Endothelial cell of umbilical vein (primary cell): ENCODE measurements at regions not wholly inside any gene's neighbourhood (a gene's known extent, or its start where the extent isn't known, plus 50 kb on each side); places are given as distances from the start of the nearest gene placed in this dataset.

ENCODE experiments used
- BruUV-seq: library from RNA; stranded (reverse); fragments of 400-500 nt; replicated peaks from 2 replicates; lab custom pipeline; 2021; lab: Mats Ljungman, UMichigan
- CTCF ChIA-PET: fragments of 300-600, 350-600 bp; sonication (Branson Sonifier 250); formaldehyde crosslinking; loops from one replicate; lab custom pipeline; 2021; ENCODE audit warnings: antibody characterized with exemption, inconsistent platforms; lab: Charles Lee
- POLR2A ChIA-PET: fragments of 300-600, 350-600 bp; sonication (Branson Sonifier 250); formaldehyde crosslinking; loops from one replicate; lab custom pipeline; 2021; ENCODE audit warnings: antibody characterized with exemption, inconsistent platforms; lab: Charles Lee
- DNase-seq: peaks from one replicate; pipeline ENCODE4 v3.0.0-alpha.2; 2011; ENCODE audit warnings: low read depth, low spot score
- FAIRE-seq: peaks from 2 replicates; lab custom pipeline; 2011; peaks lifted over from hg19 to GRCh38; lab: Jason Lieb, UNC
- H2AFZ ChIP-seq: 2 replicates; pipeline ENCODE4 v1.6.0; 2012; ENCODE audit warnings: low read depth, low read length, control low read depth, inconsistent platforms
- H3K27ac ChIP-seq: 2 replicates; pipeline ENCODE4 v1.5.1; 2011; ENCODE audit warnings: low read depth, mild to moderate bottlenecking, control low read depth, low read length, moderate library complexity; ENCODE audit not compliant: insufficient read depth
- H3K27me3 ChIP-seq, 2 experiments: 2 replicates each; pipeline versions ENCODE4 v1.6.0 to v1.6.1; 2011; ENCODE audit warnings: low read length in 2 of 2, mixed read lengths in 1 of 2; ENCODE audit not compliant: control insufficient read depth in 2 of 2, insufficient read depth in 2 of 2
- H3K36me3 ChIP-seq, 2 experiments: 2 replicates in 1 of 2; 3 replicates in 1 of 2; pipeline ENCODE4 v1.5.1; 2011; ENCODE audit warnings: low read length in 2 of 2, mild to moderate bottlenecking in 1 of 2, moderate library complexity in 1 of 2; ENCODE audit not compliant: control insufficient read depth in 2 of 2, insufficient read depth in 2 of 2; ENCODE audit errors: extremely low read depth in 1 of 2
- H3K4me1 ChIP-seq: 3 replicates; pipeline ENCODE4 v1.5.1; 2011; ENCODE audit warnings: mild to moderate bottlenecking, low read length; ENCODE audit not compliant: control insufficient read depth, insufficient read depth; ENCODE audit errors: extremely low read depth
- H3K4me2 ChIP-seq: 2 replicates; pipeline ENCODE4 v1.6.1; 2011; ENCODE audit warnings: low read length, control low read depth, mixed read lengths; ENCODE audit not compliant: insufficient read depth
- H3K4me3 ChIP-seq, 3 experiments: fragments of 200-600 bp in 1 of 3; sonication (generic), shearing (Covaris generic) in 1 of 3; replicated peaks in 1 of 3; 2 replicates each; pipeline ENCODE4 v1.5.1; 2011 to 2016; ENCODE audit warnings: control low read depth in 3 of 3, low read length in 3 of 3, mild to moderate bottlenecking in 2 of 3, inconsistent platforms in 1 of 3, low read depth in 1 of 3, moderate library complexity in 1 of 3; ENCODE audit not compliant: insufficient read depth in 1 of 3
- H3K79me2 ChIP-seq: 2 replicates; pipeline ENCODE4 v1.6.0; 2012; ENCODE audit warnings: low read length, inconsistent platforms; ENCODE audit not compliant: control insufficient read depth, insufficient read depth
- H3K9ac ChIP-seq: replicated peaks from 2 replicates; pipeline ENCODE3; 2011; ENCODE audit warnings: low read length, control low read depth; ENCODE audit not compliant: insufficient read depth; ENCODE audit errors: extremely low read depth
- H3K9me1 ChIP-seq: replicated peaks from 3 replicates; pipeline ENCODE4 v1.6.0; 2011; ENCODE audit warnings: mild to moderate bottlenecking, low read length; ENCODE audit not compliant: control insufficient read depth, insufficient read depth; ENCODE audit errors: extremely low read depth
- H3K9me3 ChIP-seq: replicated peaks from 2 replicates; pipeline ENCODE4 v1.5.1; 2012; ENCODE audit warnings: low read length, inconsistent platforms; ENCODE audit not compliant: control insufficient read depth, insufficient read depth
- H4K20me1 ChIP-seq: replicated peaks from 2 replicates; pipeline ENCODE3; 2011; ENCODE audit warnings: mild to moderate bottlenecking, low read length; ENCODE audit not compliant: control insufficient read depth, insufficient read depth; ENCODE audit errors: extremely low read depth
- EZH2 ChIP-seq: IDR thresholded peaks from 2 replicates; pipeline ENCODE4 v1.6.1; 2012; ENCODE audit warnings: borderline replicate concordance, low read depth, mild to moderate bottlenecking, moderate library complexity, low read length, inconsistent platforms; ENCODE audit not compliant: severe bottlenecking
- FOS ChIP-seq: IDR thresholded peaks from 2 replicates; pipeline ENCODE4 v1.6.1; 2011; ENCODE audit warnings: mild to moderate bottlenecking, low read length, moderate library complexity, borderline replicate concordance; ENCODE audit not compliant: insufficient read depth
- GATA2 ChIP-seq: IDR thresholded peaks from 2 replicates; pipeline ENCODE4 v1.7.0; 2011; ENCODE audit warnings: low read depth, mild to moderate bottlenecking, moderate library complexity, mixed read lengths, low read length; ENCODE audit not compliant: insufficient read length, insufficient read depth
- JUN ChIP-seq: IDR thresholded peaks from 2 replicates; pipeline ENCODE4 v1.6.1; 2011; ENCODE audit warnings: borderline replicate concordance, low read depth; ENCODE audit not compliant: insufficient read length, insufficient read depth
- MYC ChIP-seq: IDR thresholded peaks from one replicate; pipeline ENCODE4 v1.6.1; 2011; ENCODE audit warnings: mild to moderate bottlenecking, low read depth, low read length
- POLR2A ChIP-seq: IDR thresholded peaks from 2 replicates; pipeline ENCODE4 v1.6.1; 2012; ENCODE audit warnings: low read depth, mild to moderate bottlenecking, control low read depth, low read length
- POLR2AphosphoS5 ChIP-seq: IDR thresholded peaks from 2 replicates; pipeline ENCODE4 v1.6.1; 2012; ENCODE audit warnings: low read depth, mild to moderate bottlenecking, control low read depth, low read length, moderate library complexity; ENCODE audit not compliant: insufficient read depth
- dilution Hi-C: fragments of 300-500 bp; cut with MboI; formaldehyde crosslinking; loops from one replicate; pipeline ENCODE4 v1.15.0; 2019; ENCODE audit warnings: low sequenced_read_pairs; ENCODE audit not compliant: extremely low pct_ligation_motif_present
- intact Hi-C: fragments of 100-400 bp; cut with micrococcal nuclease; formaldehyde crosslinking; loops from one replicate; pipeline ENCODE4 v1.10.0; 2022
- TF ChIP-seq, protein P1 (sequence below): IDR thresholded peaks from 2 replicates; pipeline ENCODE4 v1.6.1; 2011; ENCODE audit not compliant: insufficient read depth, insufficient read length
- TF ChIP-seq, protein P2 (sequence below), 2 donors: IDR thresholded peaks; 1 replicate in 1 of 2; 2 replicates in 1 of 2; pipeline ENCODE4 v1.5.1; 2011; ENCODE audit warnings: low read length in 2 of 2, mild to moderate bottlenecking in 2 of 2, moderate library complexity in 2 of 2, control low read depth in 1 of 2, inconsistent platforms in 1 of 2, low read depth in 1 of 2; ENCODE audit not compliant: insufficient read depth in 1 of 2; ENCODE audit errors: extremely low read depth in 1 of 2

- DNase-seq (no peak), FAIRE-seq (no peak)
- ChIA-PET CTCF (no interaction called here), POLR2A (no interaction called here)
- Histone ChIP-seq H2AFZ (no peak overlapping the region), H3K9me3 (no peaks in the 10 kb centered on the region), H3K9me1 (no peaks in the 10 kb centered on the region), H3K4me3 (no peak overlapping the region), H4K20me1 (no peaks in the 10 kb centered on the region), H3K27ac (no peak overlapping the region), H3K36me3 (no peaks in the 10 kb centered on the region), H3K4me1 (no peaks in the 10 kb centered on the region), H3K9ac (no peak overlapping the region), H3K79me2 (no peaks in the 10 kb centered on the region), H3K27me3 (no peaks in the 10 kb centered on the region), H3K4me2 (no peak overlapping the region)
- no peak for TF ChIP-seq MYC
- TF ChIP-seq, protein P1, sequence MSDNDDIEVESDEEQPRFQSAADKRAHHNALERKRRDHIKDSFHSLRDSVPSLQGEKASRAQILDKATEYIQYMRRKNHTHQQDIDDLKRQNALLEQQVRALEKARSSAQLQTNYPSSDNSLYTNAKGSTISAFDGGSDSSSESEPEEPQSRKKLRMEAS: no peak
- intact Hi-C loops: no loop called here
- BruUV-seq: no TSS peak
- dilution Hi-C loops: no loop called here
These were observed 337.4 kb upstream of the C2CD4B start for GRCh38 chr15:62502451-62502850.

DNA sequence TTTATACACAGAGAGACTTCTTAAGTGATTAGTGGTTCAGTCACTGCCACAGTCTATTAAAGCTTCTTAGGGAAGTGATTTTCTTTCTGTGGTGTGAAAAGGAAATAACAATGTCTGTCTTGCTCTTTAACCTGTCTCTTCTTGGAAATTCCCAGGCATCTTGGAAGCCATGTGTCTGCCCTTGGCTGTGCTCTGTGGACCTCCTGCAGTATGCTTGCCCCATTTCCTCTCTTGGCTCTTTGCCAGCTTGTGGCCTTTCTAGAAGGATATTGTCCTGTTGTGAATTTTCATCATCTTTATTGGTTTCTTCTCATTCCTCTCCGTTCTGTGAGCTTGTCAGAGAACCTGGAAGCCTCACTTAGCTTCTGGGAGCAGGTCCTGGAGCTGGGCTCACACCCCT is 338.4 kb upstream of the C2CD4B start:
- Histone ChIP-seq H3K27me3 (no peaks in the 10 kb centered on the region), H3K36me3 (no peaks in the 10 kb centered on the region), H3K27ac (no peak overlapping the region), H4K20me1 (no peaks in the 10 kb centered on the region), H3K79me2 (no peaks in the 10 kb centered on the region), H3K9me3 (no peaks in the 10 kb centered on the region), H3K4me3 (no peak overlapping the region), H3K4me2 (no peak overlapping the region), H2AFZ (no peak overlapping the region), H3K9me1 (no peaks in the 10 kb centered on the region), H3K9ac (no peak overlapping the region), H3K4me1 (no peaks in the 10 kb centered on the region)
- POLR2A ChIA-PET: no interaction called here
- no peak for TF ChIP-seq JUN
- TF ChIP-seq MYC: no peak
- no peak for TF ChIP-seq FOS
- TF ChIP-seq, protein P2, sequence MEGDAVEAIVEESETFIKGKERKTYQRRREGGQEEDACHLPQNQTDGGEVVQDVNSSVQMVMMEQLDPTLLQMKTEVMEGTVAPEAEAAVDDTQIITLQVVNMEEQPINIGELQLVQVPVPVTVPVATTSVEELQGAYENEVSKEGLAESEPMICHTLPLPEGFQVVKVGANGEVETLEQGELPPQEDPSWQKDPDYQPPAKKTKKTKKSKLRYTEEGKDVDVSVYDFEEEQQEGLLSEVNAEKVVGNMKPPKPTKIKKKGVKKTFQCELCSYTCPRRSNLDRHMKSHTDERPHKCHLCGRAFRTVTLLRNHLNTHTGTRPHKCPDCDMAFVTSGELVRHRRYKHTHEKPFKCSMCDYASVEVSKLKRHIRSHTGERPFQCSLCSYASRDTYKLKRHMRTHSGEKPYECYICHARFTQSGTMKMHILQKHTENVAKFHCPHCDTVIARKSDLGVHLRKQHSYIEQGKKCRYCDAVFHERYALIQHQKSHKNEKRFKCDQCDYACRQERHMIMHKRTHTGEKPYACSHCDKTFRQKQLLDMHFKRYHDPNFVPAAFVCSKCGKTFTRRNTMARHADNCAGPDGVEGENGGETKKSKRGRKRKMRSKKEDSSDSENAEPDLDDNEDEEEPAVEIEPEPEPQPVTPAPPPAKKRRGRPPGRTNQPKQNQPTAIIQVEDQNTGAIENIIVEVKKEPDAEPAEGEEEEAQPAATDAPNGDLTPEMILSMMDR (IDR thresholded peaks at IDR 0.05; ENCODE audit: extremely low read depth in 1 of 2, insufficient read depth in 1 of 2, low read depth in 1 of 2, low read length in 2 of 2): no peak
- no peak for TF ChIP-seq POLR2AphosphoS5
- TF ChIP-seq GATA2: no peak
- TF ChIP-seq EZH2: no peak
- TF ChIP-seq POLR2A: no peak
- TF ChIP-seq, protein P1: no peak
- intact Hi-C loops: no loop called here
- peak; percentile 24 for DNase-seq
- BruUV-seq: no TSS peak
- peak; percentile 4 for FAIRE-seq
- CTCF ChIA-PET: no interaction called here
- dilution Hi-C loops: no loop called here
